ENCODE measurements at regions not wholly inside any gene's neighbourhood (a gene's known extent, or its start where the extent isn't known, plus 50 kb on each side); places are given as distances from the start of the nearest gene placed in this dataset.

DNA sequence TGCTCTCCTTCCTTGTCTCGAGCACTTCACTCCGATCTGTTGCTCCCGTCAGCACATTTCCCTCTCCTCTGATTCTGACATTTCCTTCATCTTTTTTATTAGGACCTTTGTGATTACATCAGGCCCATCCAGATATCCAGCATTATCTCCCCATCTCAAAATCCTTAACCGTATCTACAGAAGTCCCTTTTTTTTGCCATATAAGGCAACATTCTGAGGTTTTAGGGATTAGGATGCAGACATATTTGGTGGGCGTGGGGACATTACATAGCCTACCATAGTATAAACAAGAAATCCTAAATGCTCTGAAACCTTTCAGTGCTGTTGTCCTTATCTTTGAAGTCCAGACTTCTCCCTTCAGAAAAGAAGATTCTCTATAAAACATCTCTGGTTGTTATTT lies 505.0 kb upstream of the PITX2 start:
- Histone ChIP-seq H3K4me3 (ENCODE audit: low read depth, low read length) (no peak overlapping the region), H3K36me3 (ENCODE audit: control insufficient read depth, insufficient read depth, low read length) (no peaks in the 10 kb centered on the region), H3K4me1 (no peaks in the 10 kb centered on the region), H3K27me3 (replicated peaks; ENCODE audit: control insufficient read depth, insufficient read depth, low read length) (no peaks in the 10 kb centered on the region), H3K9me3 (no peaks in the 10 kb centered on the region)
- no peak for DNase-seq
- TF ChIP-seq, protein P1, sequence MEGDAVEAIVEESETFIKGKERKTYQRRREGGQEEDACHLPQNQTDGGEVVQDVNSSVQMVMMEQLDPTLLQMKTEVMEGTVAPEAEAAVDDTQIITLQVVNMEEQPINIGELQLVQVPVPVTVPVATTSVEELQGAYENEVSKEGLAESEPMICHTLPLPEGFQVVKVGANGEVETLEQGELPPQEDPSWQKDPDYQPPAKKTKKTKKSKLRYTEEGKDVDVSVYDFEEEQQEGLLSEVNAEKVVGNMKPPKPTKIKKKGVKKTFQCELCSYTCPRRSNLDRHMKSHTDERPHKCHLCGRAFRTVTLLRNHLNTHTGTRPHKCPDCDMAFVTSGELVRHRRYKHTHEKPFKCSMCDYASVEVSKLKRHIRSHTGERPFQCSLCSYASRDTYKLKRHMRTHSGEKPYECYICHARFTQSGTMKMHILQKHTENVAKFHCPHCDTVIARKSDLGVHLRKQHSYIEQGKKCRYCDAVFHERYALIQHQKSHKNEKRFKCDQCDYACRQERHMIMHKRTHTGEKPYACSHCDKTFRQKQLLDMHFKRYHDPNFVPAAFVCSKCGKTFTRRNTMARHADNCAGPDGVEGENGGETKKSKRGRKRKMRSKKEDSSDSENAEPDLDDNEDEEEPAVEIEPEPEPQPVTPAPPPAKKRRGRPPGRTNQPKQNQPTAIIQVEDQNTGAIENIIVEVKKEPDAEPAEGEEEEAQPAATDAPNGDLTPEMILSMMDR (IDR thresholded peaks at IDR 0.05; ENCODE audit: insufficient read depth in 1 of 2, low read depth in 1 of 2, low read length in 1 of 2, severe bottlenecking in 1 of 2, unreplicated experiment in 1 of 2) = no peak
- H3K27ac Mint-ChIP-seq (ENCODE audit: unreplicated experiment) = no peak overlapping the region
- H3K27me3 Mint-ChIP-seq (ENCODE audit: insufficient read depth, unreplicated experiment) = peaks cover 3% of the 10 kb centered on the region
- ChIA-PET CTCF (no interaction called here), POLR2A (no interaction called here)
- intact Hi-C loops (cut with micrococcal nuclease; ENCODE audit: unreplicated experiment) = no loop called here
- no TSS peak for BruUV-seq (replicated peaks)
- no peak overlapping the region for H3K4me3 Mint-ChIP-seq (ENCODE audit: unreplicated experiment)
- H3K9me3 Mint-ChIP-seq (ENCODE audit: unreplicated experiment) = no peaks in the 10 kb centered on the region
- no peaks in the 10 kb centered on the region for H3K36me3 Mint-ChIP-seq (ENCODE audit: insufficient read depth, unreplicated experiment)
- H3K4me1 Mint-ChIP-seq (ENCODE audit: low read depth, unreplicated experiment) = no peaks in the 10 kb centered on the region

DNA sequence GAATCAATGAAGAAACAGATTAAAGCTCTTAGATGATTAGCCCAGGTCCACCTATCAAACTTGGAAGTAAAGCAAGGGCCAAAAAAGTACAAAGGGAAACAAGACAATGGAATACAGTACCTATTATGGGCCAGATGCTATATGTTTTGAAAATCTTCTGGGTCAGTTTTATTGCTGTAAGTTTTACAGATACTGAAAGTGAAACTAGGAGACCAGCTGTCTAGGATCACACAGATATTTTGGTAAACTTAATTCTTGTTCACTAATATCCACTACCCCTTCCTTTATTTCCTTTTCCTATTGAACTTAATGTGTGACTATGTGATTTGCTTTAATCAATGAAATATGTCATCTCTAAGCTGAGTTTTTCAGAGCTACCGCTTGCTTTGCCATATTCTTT lies 505.4 kb upstream of the PITX2 start:
- Histone ChIP-seq H3K4me1 (no peaks in the 10 kb centered on the region), H3K27me3 (replicated peaks; ENCODE audit: control insufficient read depth, insufficient read depth, low read length) (no peaks in the 10 kb centered on the region), H3K36me3 (ENCODE audit: control insufficient read depth, insufficient read depth, low read length) (no peaks in the 10 kb centered on the region), H3K4me3 (ENCODE audit: low read depth, low read length) (no peak overlapping the region), H3K9me3 (no peaks in the 10 kb centered on the region)
- Mint-ChIP-seq H3K4me3 (ENCODE audit: unreplicated experiment) (no peak overlapping the region), H3K36me3 (ENCODE audit: insufficient read depth, unreplicated experiment) (no peaks in the 10 kb centered on the region), H3K4me1 (ENCODE audit: low read depth, unreplicated experiment) (no peaks in the 10 kb centered on the region), H3K27me3 (ENCODE audit: insufficient read depth, unreplicated experiment) (peaks cover 3% of the 10 kb centered on the region), H3K9me3 (ENCODE audit: unreplicated experiment) (no peaks in the 10 kb centered on the region), H3K27ac (ENCODE audit: unreplicated experiment) (no peak overlapping the region)
- no peak for DNase-seq
- ChIA-PET POLR2A (no interaction called here), CTCF (no interaction called here)
- intact Hi-C loops (cut with micrococcal nuclease; ENCODE audit: unreplicated experiment) = no loop called here
- TF ChIP-seq, protein P1 (IDR thresholded peaks at IDR 0.05; ENCODE audit: insufficient read depth in 1 of 2, low read depth in 1 of 2, low read length in 1 of 2, severe bottlenecking in 1 of 2, unreplicated experiment in 1 of 2) = no peak
- no TSS peak for BruUV-seq (replicated peaks)

DNA sequence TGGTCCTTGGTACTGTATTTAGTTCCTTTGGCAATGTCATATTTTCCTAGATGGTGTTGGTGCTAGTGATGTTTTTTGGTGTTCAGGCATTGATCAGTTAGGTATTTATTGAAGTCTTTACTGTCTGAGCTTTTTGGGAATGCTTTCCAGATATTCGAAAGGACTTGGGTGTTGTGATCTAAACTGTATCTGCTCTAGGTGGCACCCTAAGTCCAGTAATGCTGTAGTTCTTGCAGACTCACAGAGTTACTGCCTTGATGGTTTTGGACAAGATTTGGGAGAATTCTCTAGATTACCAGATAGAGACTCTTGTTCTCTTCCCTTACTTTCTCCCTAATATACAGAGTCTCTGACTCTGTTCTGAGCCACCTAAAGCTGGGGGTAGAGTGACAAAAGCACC lies 513.6 kb upstream of the PITX2 start:
- POLR2A ChIA-PET = no interaction called here
- Histone ChIP-seq H3K27me3 (replicated peaks; ENCODE audit: control insufficient read depth, insufficient read depth, low read length) (no peaks in the 10 kb centered on the region), H3K36me3 (ENCODE audit: control insufficient read depth, insufficient read depth, low read length) (no peaks in the 10 kb centered on the region), H3K4me3 (ENCODE audit: low read depth, low read length) (no peak overlapping the region), H3K4me1 (no peaks in the 10 kb centered on the region), H3K9me3 (no peaks in the 10 kb centered on the region)
- TF ChIP-seq, protein P1 (IDR thresholded peaks at IDR 0.05; ENCODE audit: insufficient read depth in 1 of 2, low read depth in 1 of 2, low read length in 1 of 2, severe bottlenecking in 1 of 2, unreplicated experiment in 1 of 2) = peak in 1 of 2 experiments; percentile 33
- Mint-ChIP-seq H3K4me3 (ENCODE audit: unreplicated experiment) (no peak overlapping the region), H3K36me3 (ENCODE audit: insufficient read depth, unreplicated experiment) (no peaks in the 10 kb centered on the region), H3K27ac (ENCODE audit: unreplicated experiment) (no peak overlapping the region), H3K27me3 (ENCODE audit: insufficient read depth, unreplicated experiment) (peaks cover 1% of the 10 kb centered on the region), H3K4me1 (ENCODE audit: low read depth, unreplicated experiment) (no peaks in the 10 kb centered on the region), H3K9me3 (ENCODE audit: unreplicated experiment) (no peaks in the 10 kb centered on the region)
- DNase-seq = peak in 1 of 2 experiments; percentile 29
- no TSS peak for BruUV-seq (replicated peaks)
- intact Hi-C loops (cut with micrococcal nuclease; ENCODE audit: unreplicated experiment) = loop anchor here (1.0 kb wide), 2 partner anchors 147 to 339 kb away; no protein-coding TSS in a partner anchor
- CTCF ChIA-PET = interaction anchor here (0.6 to 1.2 kb wide), 4 partner anchors 121 to 494 kb away, joined by 4 to 6 read pairs (median 4); no protein-coding TSS in a partner anchor
